GM06990 (cell line): ENCODE measurements at regions not wholly inside any gene's neighbourhood (a gene's known extent, or its start where the extent isn't known, plus 50 kb on each side); places are given as distances from the start of the nearest gene placed in this dataset.

Experiments
- DNase-seq: peaks from one replicate; pipeline ENCODE4 v3.0.0-alpha.2; 2011; ENCODE audit not compliant: insufficient read length; ENCODE audit errors: extremely low read depth
- H3K27me3 ChIP-seq: replicated peaks from 2 replicates; pipeline ENCODE4 v1.6.0; 2011; ENCODE audit warnings: low read length; ENCODE audit not compliant: control insufficient read depth, insufficient read depth
- H3K36me3 ChIP-seq: 2 replicates; pipeline ENCODE4 v1.5.1; 2011; ENCODE audit warnings: low read length; ENCODE audit not compliant: control insufficient read depth, insufficient read depth
- H3K4me3 ChIP-seq: replicated peaks from 2 replicates; pipeline ENCODE4 v1.5.1; 2011; ENCODE audit warnings: low read depth, mild to moderate bottlenecking, control low read depth, low read length
- CTCF ChIP-seq: IDR thresholded peaks from 2 replicates; pipeline ENCODE4 v1.5.1; 2011; ENCODE audit warnings: low read length, control low read depth, mild to moderate bottlenecking, inconsistent platforms; ENCODE audit not compliant: insufficient read depth, poor library complexity, severe bottlenecking

DNA sequence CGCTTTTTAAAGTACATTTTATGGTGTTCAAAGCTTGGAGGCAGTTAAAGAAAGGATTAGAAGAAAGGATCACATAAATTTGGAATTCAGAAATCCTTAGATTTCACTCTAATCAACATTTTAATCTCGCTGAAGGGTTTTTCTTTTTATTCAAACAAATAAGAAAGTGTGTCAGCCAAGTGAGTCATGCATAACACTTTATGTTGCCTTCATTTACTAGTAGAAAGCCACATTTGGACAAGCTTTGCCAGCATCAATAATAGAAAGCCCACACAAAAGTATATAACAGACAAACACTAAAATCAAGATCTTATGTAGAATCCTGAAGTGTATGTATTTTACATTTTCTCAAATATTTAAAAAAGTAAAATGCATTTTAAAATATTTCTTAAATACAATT lies 154.9 kb upstream of the TRPC4 start:
- no peak for DNase-seq
- H3K4me3 ChIP-seq = no peak overlapping the region
- no peaks in the 10 kb centered on the region for H3K27me3 ChIP-seq
- TF ChIP-seq CTCF = no peak
- H3K36me3 ChIP-seq = no peaks in the 10 kb centered on the region

- TF ChIP-seq CTCF = no peak
- Histone ChIP-seq H3K36me3 (no peaks in the 10 kb centered on the region), H3K27me3 (no peaks in the 10 kb centered on the region), H3K4me3 (no peak overlapping the region)
- no peak for DNase-seq
Observed at GRCh38 chr13:38017320-38017719, 147.7 kb upstream of the TRPC4 start.

GRCh38 chr13:38013676-38014075 lies 144.1 kb upstream of the TRPC4 start:
- Histone ChIP-seq H3K27me3 (no peaks in the 10 kb centered on the region), H3K36me3 (no peaks in the 10 kb centered on the region), H3K4me3 (no peak overlapping the region)
- no peak for DNase-seq
- no peak for TF ChIP-seq CTCF

DNA sequence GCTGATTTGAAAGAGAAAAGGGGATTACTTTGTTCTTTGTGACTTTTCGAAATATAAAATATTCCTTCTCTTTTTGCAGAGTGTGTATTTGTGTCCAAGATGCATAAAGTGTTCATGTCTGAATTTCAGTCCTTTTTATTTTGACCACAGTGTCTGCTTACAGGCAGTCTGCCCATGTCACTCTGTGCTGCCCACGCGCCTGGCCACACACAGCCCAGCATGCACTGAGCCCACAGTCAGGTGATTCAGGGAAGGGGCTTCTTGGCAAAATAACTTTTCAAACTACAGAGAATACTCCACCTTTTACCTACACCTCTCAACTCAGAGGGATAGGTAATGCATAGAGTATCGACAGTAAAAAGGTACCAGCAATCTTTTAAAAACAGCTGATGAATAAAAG lies 142.5 kb upstream of the TRPC4 start:
- Histone ChIP-seq H3K27me3 (no peaks in the 10 kb centered on the region), H3K4me3 (no peak overlapping the region), H3K36me3 (no peaks in the 10 kb centered on the region)
- no peak for TF ChIP-seq CTCF
- no peak for DNase-seq

DNA sequence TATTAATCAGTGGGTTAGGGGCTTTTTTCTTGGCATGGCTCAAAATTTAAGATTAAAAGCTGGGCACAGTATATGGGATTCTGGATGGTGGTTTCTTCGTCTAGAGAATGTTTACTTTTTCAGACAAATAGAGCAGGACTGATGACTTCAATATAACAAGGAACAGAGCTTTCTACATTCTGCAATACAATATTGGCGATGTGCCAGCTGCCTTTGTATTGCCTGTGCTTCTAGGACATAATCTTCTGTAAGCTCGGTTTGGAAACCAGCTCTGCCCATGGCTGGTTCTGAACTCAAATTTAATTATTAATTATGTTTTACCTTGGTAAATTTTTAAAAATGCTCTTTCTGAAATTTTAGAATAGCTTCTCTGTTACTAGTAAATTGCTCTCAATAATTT lies 139.1 kb upstream of the TRPC4 start:
- H3K27me3 ChIP-seq = no peaks in the 10 kb centered on the region
- H3K4me3 ChIP-seq = no peak overlapping the region
- TF ChIP-seq CTCF = no peak
- DNase-seq = no peak
- H3K36me3 ChIP-seq = no peaks in the 10 kb centered on the region

DNA sequence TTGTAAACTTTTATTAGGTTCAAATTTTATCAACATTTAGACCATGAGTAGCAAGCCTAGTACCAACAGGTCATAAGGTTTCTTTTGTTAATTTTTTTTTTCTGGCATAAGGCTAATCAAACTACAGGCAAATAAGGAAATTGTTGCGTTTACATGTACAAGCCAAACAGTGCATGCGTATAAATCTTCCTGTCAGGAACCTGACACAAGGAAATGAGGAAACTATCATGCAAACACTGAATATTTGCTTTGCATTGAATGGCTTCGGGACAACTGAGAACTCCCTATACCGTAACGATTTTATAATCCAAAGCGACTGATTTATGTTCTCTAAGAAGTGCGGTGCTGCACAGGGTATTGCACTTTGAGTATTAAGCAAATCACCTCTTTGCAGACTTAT lies 133.0 kb upstream of the TRPC4 start:
- Histone ChIP-seq H3K4me3 (no peak overlapping the region), H3K27me3 (no peaks in the 10 kb centered on the region), H3K36me3 (no peaks in the 10 kb centered on the region)
- DNase-seq = no peak
- no peak for TF ChIP-seq CTCF
